Esophagus muscularis mucosa (tissue), 3 donors: ENCODE measurements at regions not wholly inside any gene's neighbourhood (a gene's known extent, or its start where the extent isn't known, plus 50 kb on each side); places are given as distances from the start of the nearest gene placed in this dataset.

Source experiments
- CTCF ChIP-seq, 3 experiments: fragments of 200-600 bp in 2 of 3; fragments of 450-650 bp in 1 of 3; sonication (generic) in 2 of 3; IDR thresholded peaks; one replicate each; pipeline ENCODE4 v1.5.1; 2017 to 2019; ENCODE audit warnings: antibody characterized with exemption in 3 of 3, mild to moderate bottlenecking in 2 of 3, moderate library complexity in 1 of 3
- POLR2A ChIP-seq: fragments of 450-650 bp; IDR thresholded peaks from one replicate; pipeline ENCODE4 v1.6.1; 2017; ENCODE audit warnings: antibody characterized with exemption, moderate library complexity, mild to moderate bottlenecking, low read depth

GRCh38 chr15:61511089-61511488 lies 282.0 kb upstream of the RORA start:
- no peak for TF ChIP-seq CTCF (IDR thresholded peaks at IDR 0.05)
- no peak for TF ChIP-seq POLR2A
